HG03025 (cell line): ENCODE measurements at regions not wholly inside any gene's neighbourhood (a gene's known extent, or its start where the extent isn't known, plus 50 kb on each side); places are given as distances from the start of the nearest gene placed in this dataset.

Experiments used
- ATAC-seq: cut with Tn5 transposase; IDR thresholded peaks from one replicate; pipeline ENCODE4 v1.9.1; 2021; ENCODE audit warnings: mild to moderate bottlenecking, moderate library complexity; ENCODE audit not compliant: unreplicated experiment, low FRiP score

- ATAC-seq, result no peak
Observed at GRCh38 chr3:177426106-177426877, 229.0 kb upstream of the TBL1XR1 start.

- peak; percentile 99 for ATAC-seq
Observed at GRCh38 chr3:177426878-177427495, 229.7 kb upstream of the TBL1XR1 start.

- ATAC-seq, result no peak
Observed at GRCh38 chr3:177427540-177427939, 230.3 kb upstream of the TBL1XR1 start.

- no peak for ATAC-seq
Observed at GRCh38 chr3:177429079-177429478, 231.8 kb upstream of the TBL1XR1 start.

- ATAC-seq, result no peak
Observed at GRCh38 chr3:177429771-177430170, 232.5 kb upstream of the TBL1XR1 start.

GRCh38 chr3:177430653-177431052 is 233.4 kb upstream of the TBL1XR1 start:
- ATAC-seq, result no peak

- no peak for ATAC-seq
Observed at GRCh38 chr3:177431525-177432176, 234.4 kb upstream of the TBL1XR1 start.

- no peak for ATAC-seq
Observed at GRCh38 chr3:177435301-177435700, 238.0 kb upstream of the TBL1XR1 start.

GRCh38 chr3:177437513-177438337 is 240.4 kb upstream of the TBL1XR1 start:
- ATAC-seq, result no peak

- no peak for ATAC-seq
Observed at GRCh38 chr3:177438596-177439220, 241.4 kb upstream of the TBL1XR1 start.

- ATAC-seq, result no peak
Observed at GRCh38 chr3:177439694-177440269, 242.5 kb upstream of the TBL1XR1 start.

GRCh38 chr3:177440456-177441104 is 243.3 kb upstream of the TBL1XR1 start:
- ATAC-seq, result no peak

- no peak for ATAC-seq
Observed at GRCh38 chr3:177441276-177441812, 244.1 kb upstream of the TBL1XR1 start.

GRCh38 chr3:177441813-177442646 is 244.7 kb upstream of the TBL1XR1 start:
- peak; percentile 99 for ATAC-seq

GRCh38 chr3:177443469-177443868 is 246.2 kb upstream of the TBL1XR1 start:
- no peak for ATAC-seq

- ATAC-seq, result no peak
Observed at GRCh38 chr3:177444696-177445095, 247.4 kb upstream of the TBL1XR1 start.

GRCh38 chr3:177445549-177445948 is 248.3 kb upstream of the TBL1XR1 start:
- ATAC-seq, result no peak

- ATAC-seq, result no peak
Observed at GRCh38 chr3:177446165-177446601, 248.9 kb upstream of the TBL1XR1 start.
